Left hindlimb (tissue), 1 donor: ENCODE measurements at regions not wholly inside any gene's neighbourhood (a gene's known extent, or its start where the extent isn't known, plus 50 kb on each side); places are given as distances from the start of the nearest gene placed in this dataset.
"Not testable (repeated sequence)": the region's sequence is repeated elsewhere in the genome, so short reads cannot be mapped to it uniquely, and the experiment has no call there.

ENCODE experiments used
- DNase-seq: peaks from one replicate; pipeline ENCODE4 v3.0.0-alpha.2; 2018

- no peak for DNase-seq
Observed at GRCh38 chr6:28658475-28659249, 133.0 kb downstream of the GPX5 start.

GRCh38 chr6:28659250-28659566 is 133.5 kb downstream of the GPX5 start:
- no peak for DNase-seq

GRCh38 chr6:28661097-28661713 is 135.5 kb downstream of the GPX5 start:
- DNase-seq, result no peak

GRCh38 chr6:28664870-28665396 is 139.3 kb downstream of the GPX5 start:
- no peak for DNase-seq

GRCh38 chr6:28673417-28673786 is 147.7 kb downstream of the GPX5 start:
- DNase-seq, result no peak

- peak; percentile 58 for DNase-seq
Observed at GRCh38 chr6:28673787-28674671, 148.3 kb downstream of the GPX5 start.

GRCh38 chr6:28675600-28675999 is 149.9 kb downstream of the GPX5 start:
- no peak for DNase-seq

- no peak for DNase-seq
Observed at GRCh38 chr6:28682542-28682941, 156.9 kb downstream of the GPX5 start.

GRCh38 chr6:28682956-28683685 is 157.4 kb downstream of the GPX5 start:
- DNase-seq, result not testable (repeated sequence)

GRCh38 chr6:28683945-28684538 is 158.4 kb downstream of the GPX5 start:
- no peak for DNase-seq

GRCh38 chr6:28685960-28686359 is 160.3 kb downstream of the GPX5 start:
- not testable (repeated sequence) for DNase-seq

- DNase-seq, result not testable (repeated sequence)
Observed at GRCh38 chr6:28686446-28687027, 160.9 kb downstream of the GPX5 start.

GRCh38 chr6:28687309-28687981 is 161.8 kb downstream of the GPX5 start:
- DNase-seq, result not testable (repeated sequence)

GRCh38 chr6:28691991-28692390 is 166.3 kb downstream of the GPX5 start:
- not testable (repeated sequence) for DNase-seq

- no peak for DNase-seq
Observed at GRCh38 chr6:28693033-28693750, 167.5 kb downstream of the GPX5 start.

GRCh38 chr6:28693751-28694443 is 168.2 kb downstream of the GPX5 start:
- DNase-seq, result no peak

- no peak for DNase-seq
Observed at GRCh38 chr6:28695715-28696114, 170.0 kb downstream of the GPX5 start.

GRCh38 chr6:28696167-28696566 is 170.5 kb downstream of the GPX5 start:
- DNase-seq, result no peak

- no peak for DNase-seq
Observed at GRCh38 chr6:28696682-28697081, 171.0 kb downstream of the GPX5 start.
